ENCODE measurements at regions not wholly inside any gene's neighbourhood (a gene's known extent, or its start where the extent isn't known, plus 50 kb on each side); places are given as distances from the start of the nearest gene placed in this dataset.

GRCh38 chr3:116833202-116833601 lies 123.6 kb downstream of the TUSC7 start:
- TF ChIP-seq GATA3 (IDR thresholded peaks at IDR 0.05; ENCODE audit: low read depth, low read length) (no peak), GATA2 (IDR thresholded peaks at IDR 0.05; ENCODE audit: low read depth, low read length) (no peak)

GRCh38 chr3:116834816-116835215 lies 125.2 kb downstream of the TUSC7 start:
- TF ChIP-seq GATA3 (IDR thresholded peaks at IDR 0.05; ENCODE audit: low read depth, low read length): no peak
- no peak for TF ChIP-seq GATA2 (IDR thresholded peaks at IDR 0.05; ENCODE audit: low read depth, low read length)

GRCh38 chr3:116835658-116836057 lies 126.1 kb downstream of the TUSC7 start:
- TF ChIP-seq GATA2 (IDR thresholded peaks at IDR 0.05; ENCODE audit: low read depth, low read length) (no peak), GATA3 (IDR thresholded peaks at IDR 0.05; ENCODE audit: low read depth, low read length) (no peak)

- TF ChIP-seq GATA3 (IDR thresholded peaks at IDR 0.05; ENCODE audit: low read depth, low read length) (no peak), GATA2 (IDR thresholded peaks at IDR 0.05; ENCODE audit: low read depth, low read length) (no peak)
These were observed 126.7 kb downstream of the TUSC7 start for GRCh38 chr3:116836286-116836685.

- TF ChIP-seq GATA2 (IDR thresholded peaks at IDR 0.05; ENCODE audit: low read depth, low read length) (no peak), GATA3 (IDR thresholded peaks at IDR 0.05; ENCODE audit: low read depth, low read length) (no peak)
These were observed 127.9 kb downstream of the TUSC7 start for GRCh38 chr3:116837483-116837882.

- TF ChIP-seq GATA2 (IDR thresholded peaks at IDR 0.05; ENCODE audit: low read depth, low read length) (no peak), GATA3 (IDR thresholded peaks at IDR 0.05; ENCODE audit: low read depth, low read length) (no peak)
These were observed 131.6 kb downstream of the TUSC7 start for GRCh38 chr3:116841003-116841735.

GRCh38 chr3:116842254-116842957 lies 132.8 kb downstream of the TUSC7 start:
- TF ChIP-seq GATA3 (IDR thresholded peaks at IDR 0.05; ENCODE audit: low read depth, low read length) (no peak), GATA2 (IDR thresholded peaks at IDR 0.05; ENCODE audit: low read depth, low read length) (no peak)

GRCh38 chr3:116848248-116848829 lies 138.8 kb downstream of the TUSC7 start:
- TF ChIP-seq GATA2 (IDR thresholded peaks at IDR 0.05; ENCODE audit: low read depth, low read length) (no peak), GATA3 (IDR thresholded peaks at IDR 0.05; ENCODE audit: low read depth, low read length) (no peak)

GRCh38 chr3:116849261-116849688 lies 139.7 kb downstream of the TUSC7 start:
- TF ChIP-seq GATA3 (IDR thresholded peaks at IDR 0.05; ENCODE audit: low read depth, low read length): no peak
- no peak for TF ChIP-seq GATA2 (IDR thresholded peaks at IDR 0.05; ENCODE audit: low read depth, low read length)

GRCh38 chr3:116852803-116853202 lies 143.2 kb downstream of the TUSC7 start:
- no peak for TF ChIP-seq GATA2 (IDR thresholded peaks at IDR 0.05; ENCODE audit: low read depth, low read length)

- TF ChIP-seq GATA3 (IDR thresholded peaks at IDR 0.05; ENCODE audit: low read depth, low read length) (no peak), GATA2 (IDR thresholded peaks at IDR 0.05; ENCODE audit: low read depth, low read length) (no peak)
These were observed 153.7 kb downstream of the TUSC7 start for GRCh38 chr3:116863270-116863770.

GRCh38 chr3:116863822-116864589 lies 154.4 kb downstream of the TUSC7 start:
- no peak for TF ChIP-seq GATA2 (IDR thresholded peaks at IDR 0.05; ENCODE audit: low read depth, low read length)

- TF ChIP-seq GATA2 (IDR thresholded peaks at IDR 0.05; ENCODE audit: low read depth, low read length): no peak
- no peak for TF ChIP-seq GATA3 (IDR thresholded peaks at IDR 0.05; ENCODE audit: low read depth, low read length)
These were observed 155.0 kb downstream of the TUSC7 start for GRCh38 chr3:116864590-116864927.

- TF ChIP-seq GATA3 (IDR thresholded peaks at IDR 0.05; ENCODE audit: low read depth, low read length): no peak
These were observed 160.8 kb downstream of the TUSC7 start for GRCh38 chr3:116870379-116870778.
